Mammary epithelial cell (primary cell): ENCODE measurements at regions not wholly inside any gene's neighbourhood (a gene's known extent, or its start where the extent isn't known, plus 50 kb on each side); places are given as distances from the start of the nearest gene placed in this dataset.

Experiments
- CTCF ChIP-seq, 2 donors: IDR thresholded peaks in 1 of 2; conservative IDR thresholded peaks in 1 of 2; 2 replicates each; pipeline ENCODE4 v1.5.1; 2011 to 2012; ENCODE audit warnings: inconsistent platforms in 2 of 2, low read length in 2 of 2, mild to moderate bottlenecking in 2 of 2, control low read depth in 1 of 2, low read depth in 1 of 2; ENCODE audit not compliant: insufficient read depth in 1 of 2; ENCODE audit errors: extremely low read depth in 1 of 2
- EZH2 ChIP-seq: IDR thresholded peaks from 2 replicates; pipeline ENCODE4 v1.6.1; 2012; ENCODE audit warnings: low read length, inconsistent platforms, borderline replicate concordance

GRCh38 chr13:83197316-83197715 is 685.0 kb downstream of the SLITRK1 start:
- TF ChIP-seq CTCF (conservative IDR thresholded peaks at IDR 0.05 in 1 of 2, IDR thresholded peaks at IDR 0.05 in 1 of 2; ENCODE audit: extremely low read depth in 1 of 2, insufficient read depth in 1 of 2, low read depth in 1 of 2, low read length in 2 of 2) (no peak), EZH2 (no peak)
